Activated CD4-positive, alpha-beta T cell treated with anti-CD3 and anti-CD28 coated beads, Interleukin-2, Interleukin-6, amounts not matched to agents 100 ng/mL and 50 ng/mL, durations not matched to agents 16 hours and 8 hours (primary cell): ENCODE measurements at regions not wholly inside any gene's neighbourhood (a gene's known extent, or its start where the extent isn't known, plus 50 kb on each side); places are given as distances from the start of the nearest gene placed in this dataset.
"Not testable (repeated sequence)": the region's sequence is repeated elsewhere in the genome, so short reads cannot be mapped to it uniquely, and the experiment has no call there.

Source experiments
- DNase-seq: peaks from one replicate; pipeline ENCODE4 v3.0.0-alpha.2; 2020

DNA sequence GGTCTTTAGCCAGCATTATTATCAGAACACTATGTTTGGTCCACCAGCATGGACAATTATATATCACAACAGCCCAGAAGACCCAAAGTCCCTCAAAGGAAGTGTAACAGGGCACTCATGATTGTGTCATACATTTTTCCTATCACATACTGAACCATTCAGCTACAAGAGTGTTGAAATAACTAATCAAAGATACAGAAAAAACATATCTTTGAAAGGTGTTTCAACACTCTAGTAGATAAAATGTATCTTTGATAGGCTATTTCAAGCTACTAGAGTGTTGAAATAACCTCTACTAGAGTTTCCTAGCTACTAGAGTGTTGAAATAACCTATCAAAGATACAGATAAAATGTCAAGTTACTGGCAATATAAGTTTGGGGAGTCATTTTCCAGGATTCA, 545.0 kb downstream of the PRR16 start:
- DNase-seq, result no peak

- no peak for DNase-seq
Measured at GRCh38 chr5:121018004-121018403, 553.9 kb downstream of the PRR16 start.

DNA sequence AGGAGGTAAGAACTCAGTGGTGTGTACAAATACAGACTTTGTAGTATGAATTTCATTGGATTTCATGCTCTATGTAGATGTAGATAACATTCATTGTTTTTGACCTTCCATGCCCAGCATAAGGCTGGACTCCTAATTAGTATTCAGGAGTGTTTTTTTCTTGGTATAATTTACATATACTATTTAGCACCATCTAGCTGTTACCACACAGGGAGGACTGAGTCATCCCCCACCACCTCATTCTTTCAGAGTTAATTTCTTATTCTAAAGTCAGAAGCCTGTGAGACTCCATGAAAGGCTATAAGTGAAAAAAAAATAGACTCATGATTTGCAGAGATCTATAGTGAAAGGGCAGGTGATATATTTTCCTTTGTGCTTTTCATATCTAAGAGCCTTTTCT, 555.0 kb downstream of the PRR16 start:
- no peak for DNase-seq

DNA sequence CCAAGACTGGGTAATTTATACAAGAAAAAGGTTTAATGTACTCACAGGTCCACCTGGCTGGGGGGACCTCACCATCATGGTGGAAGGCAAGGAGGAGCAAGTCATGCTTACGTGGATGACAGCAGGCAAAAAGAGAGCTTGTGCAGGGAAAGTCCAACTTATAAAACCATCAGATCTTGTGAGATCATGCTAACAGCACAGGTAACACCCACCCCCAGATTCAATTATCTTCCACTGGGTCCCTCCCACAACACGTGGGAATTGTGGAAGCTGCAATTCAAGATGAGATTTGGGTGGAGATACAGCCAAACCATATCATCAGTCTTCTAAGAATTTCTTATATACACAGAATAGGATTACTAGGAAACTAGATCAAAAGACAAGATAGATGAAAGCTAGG, 555.6 kb downstream of the PRR16 start:
- DNase-seq, result no peak

GRCh38 chr5:121021681-121022080, 557.6 kb downstream of the PRR16 start:
- DNase-seq, result no peak

GRCh38 chr5:121024416-121025311, 560.6 kb downstream of the PRR16 start:
- no peak for DNase-seq

DNA sequence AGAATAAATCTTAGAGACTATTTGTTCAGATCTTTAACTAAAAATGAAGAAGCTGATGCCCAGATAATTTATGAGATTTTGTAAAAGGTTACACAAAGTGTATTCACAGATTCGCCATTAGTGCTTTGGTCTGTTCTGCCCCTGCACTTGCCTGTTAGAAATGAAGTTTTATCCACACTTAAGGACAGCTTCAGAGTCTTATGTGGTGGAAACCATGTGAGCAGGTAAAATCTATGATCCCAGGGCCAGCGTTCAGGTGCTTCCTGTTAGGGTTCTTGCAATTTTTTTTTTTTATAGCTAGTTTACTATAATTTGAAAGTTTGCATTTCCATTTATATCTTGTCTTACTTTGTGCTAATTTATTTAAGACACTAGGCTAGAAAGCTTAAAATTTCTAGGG, 561.6 kb downstream of the PRR16 start:
- DNase-seq, result no peak

- no peak for DNase-seq
Measured at GRCh38 chr5:121027636-121028035, 563.5 kb downstream of the PRR16 start.

GRCh38 chr5:121029536-121030245, 565.6 kb downstream of the PRR16 start:
- no peak for DNase-seq

GRCh38 chr5:121031491-121031890, 567.4 kb downstream of the PRR16 start:
- no peak for DNase-seq

- DNase-seq, result no peak
Measured at GRCh38 chr5:121033334-121033733, 569.2 kb downstream of the PRR16 start.

DNA sequence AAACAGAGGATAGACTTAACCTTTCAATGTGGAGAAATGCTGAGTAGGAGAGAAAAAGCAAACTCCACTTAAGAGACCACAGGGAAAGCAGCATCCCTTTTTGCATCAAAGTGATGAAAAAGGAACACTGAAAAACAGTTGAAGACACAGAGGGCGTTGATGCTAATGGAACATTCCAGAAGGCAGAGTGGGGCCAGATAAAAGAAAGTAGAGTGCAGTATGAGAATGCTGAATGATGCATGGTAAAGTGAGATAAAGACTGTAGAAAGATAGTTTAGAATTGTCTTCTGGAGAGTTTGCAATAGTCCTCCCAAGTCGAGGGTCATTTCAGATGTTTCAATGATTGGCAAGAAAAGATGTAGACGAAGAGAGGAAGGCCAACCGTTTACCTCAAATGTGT, 574.3 kb downstream of the PRR16 start:
- no peak for DNase-seq

GRCh38 chr5:121049971-121050370, 585.9 kb downstream of the PRR16 start:
- no peak for DNase-seq

GRCh38 chr5:121053055-121053985, 589.2 kb downstream of the PRR16 start:
- DNase-seq, result no peak

DNA sequence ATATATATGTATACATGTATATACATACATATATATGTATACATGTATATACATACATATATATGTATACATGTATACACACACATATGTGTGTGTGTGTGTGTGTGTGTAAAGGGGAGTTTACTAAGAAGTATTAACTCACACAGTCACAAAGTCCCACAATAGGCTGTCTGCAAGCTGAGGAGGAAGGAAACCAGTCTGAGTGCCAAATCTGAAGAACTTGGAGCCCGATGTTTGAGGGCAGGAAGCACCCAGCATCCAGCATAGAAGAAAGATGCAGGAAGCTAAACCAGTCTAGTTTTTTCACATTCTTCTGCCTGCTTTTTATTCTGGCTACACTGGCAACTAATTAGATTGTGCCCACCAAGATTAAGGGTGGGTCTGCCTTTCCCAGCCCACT, 591.5 kb downstream of the PRR16 start:
- no peak for DNase-seq

DNA sequence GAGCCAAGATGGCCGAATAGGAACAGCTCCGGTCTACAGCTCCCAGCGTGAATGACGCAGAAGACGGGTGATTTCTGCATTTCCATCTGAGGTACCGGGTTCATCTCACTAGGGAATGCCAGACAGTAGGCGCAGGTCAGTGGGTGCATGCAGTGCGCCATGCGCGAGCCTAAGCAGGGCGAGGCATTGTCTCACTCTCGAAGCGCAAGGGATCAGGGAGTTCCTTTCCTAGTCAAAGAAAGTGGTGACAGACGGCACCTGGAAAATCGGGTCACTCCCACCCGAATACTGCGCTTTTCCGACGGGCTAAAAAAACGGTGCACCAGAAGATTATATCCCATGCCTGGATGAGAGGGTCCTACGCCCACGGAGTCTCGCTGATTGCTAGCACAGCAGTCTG, 600.1 kb downstream of the PRR16 start:
- not testable (repeated sequence) for DNase-seq

GRCh38 chr5:121086671-121087070, 622.6 kb downstream of the PRR16 start:
- DNase-seq, result no peak

DNA sequence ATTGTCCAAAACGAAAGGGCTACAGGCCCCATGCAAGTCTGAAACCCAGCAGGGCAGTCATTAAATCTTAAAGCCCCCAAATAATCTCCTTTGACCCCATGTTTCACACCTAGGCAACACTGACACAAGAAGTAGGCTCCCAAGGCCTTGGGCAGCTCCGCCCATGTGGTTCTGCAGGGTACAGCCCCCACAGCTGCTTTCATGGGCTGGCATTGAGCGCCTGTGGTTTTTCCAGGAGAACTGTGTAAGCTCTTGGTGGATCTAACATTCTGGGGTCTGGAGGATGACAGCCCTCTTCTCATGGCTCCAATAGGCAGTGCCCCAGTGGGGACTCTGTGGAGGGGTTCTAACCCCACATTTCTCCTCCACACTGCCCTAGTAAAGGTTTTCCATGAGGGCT, 623.5 kb downstream of the PRR16 start:
- DNase-seq, result no peak

DNA sequence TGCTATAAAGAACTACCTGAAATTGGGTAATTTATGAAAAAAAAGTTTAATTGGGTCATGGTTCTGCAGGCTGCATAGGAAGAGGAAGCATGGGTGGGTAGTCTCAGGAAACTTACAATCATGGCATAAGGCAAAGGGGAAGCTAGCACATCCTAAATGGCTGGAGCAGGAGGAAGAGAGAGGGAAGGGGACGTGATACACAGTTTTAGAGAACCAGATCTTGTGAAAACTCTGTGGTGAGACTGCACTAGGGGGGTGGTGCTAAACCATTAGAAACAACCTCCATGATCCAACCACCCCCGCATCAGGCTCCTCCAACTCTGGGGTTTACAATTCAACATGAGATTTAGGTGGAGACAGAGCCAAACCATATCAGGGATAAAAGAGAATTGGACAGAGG, 624.2 kb downstream of the PRR16 start:
- DNase-seq, result no peak

DNA sequence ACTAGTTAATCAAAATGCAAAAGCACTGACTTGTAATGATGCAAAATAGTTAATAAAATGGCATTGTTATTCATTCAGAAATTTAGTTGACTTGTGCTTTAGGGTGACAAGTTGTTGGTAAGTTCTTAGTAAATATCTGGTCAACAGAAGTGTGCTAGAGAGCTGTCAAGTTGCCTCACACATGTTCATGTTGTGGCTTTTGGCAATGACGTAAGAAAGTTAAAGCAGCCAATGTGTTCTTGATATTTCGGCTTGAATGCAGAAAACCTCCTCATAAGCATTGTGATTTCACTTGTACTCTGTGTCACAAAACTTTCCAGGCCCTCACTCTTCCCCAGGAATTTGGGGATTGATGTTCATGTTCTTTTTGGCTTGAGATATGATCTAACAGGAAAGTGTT, 626.7 kb downstream of the PRR16 start:
- no peak for DNase-seq

GRCh38 chr5:121100931-121101330, 636.8 kb downstream of the PRR16 start:
- no peak for DNase-seq

DNA sequence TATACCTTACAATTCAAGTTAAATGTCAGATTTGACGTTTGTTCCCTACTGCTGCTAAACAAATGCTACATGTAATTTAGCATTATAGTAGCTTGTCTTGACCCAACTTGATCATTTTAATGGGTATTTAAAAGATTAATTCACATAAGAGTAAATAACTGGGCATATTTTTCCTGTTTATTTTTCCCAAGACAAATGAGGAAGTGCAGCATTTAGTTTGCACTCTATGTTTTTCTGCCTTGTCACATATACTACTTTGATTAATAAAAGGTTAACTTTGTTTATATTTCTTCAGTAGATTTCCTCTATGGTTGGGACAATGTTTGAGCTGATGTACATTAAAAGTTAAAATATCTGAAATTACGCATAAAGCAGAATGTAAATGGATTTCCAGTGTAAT, 641.8 kb downstream of the PRR16 start:
- no peak for DNase-seq
